Gastrocnemius medialis (tissue), 4 donors: ENCODE measurements at regions not wholly inside any gene's neighbourhood (a gene's known extent, or its start where the extent isn't known, plus 50 kb on each side); places are given as distances from the start of the nearest gene placed in this dataset.

ENCODE experiments used
- POLR2A ChIP-seq, 2 donors: fragments of 450-650 bp; IDR thresholded peaks; one replicate each; pipeline ENCODE4 v1.6.1; 2017; ENCODE audit warnings: antibody characterized with exemption in 2 of 2, mild to moderate bottlenecking in 2 of 2, moderate library complexity in 2 of 2
- TF ChIP-seq, protein P1 (sequence below), 5 experiments: fragments of 450-650 bp in 3 of 5; fragments of 200-600 bp in 2 of 5; sonication (generic) in 2 of 5; IDR thresholded peaks in 4 of 5; conservative IDR thresholded peaks in 1 of 5; 1 replicate in 4 of 5; 2 replicates in 1 of 5; pipeline ENCODE4 v1.5.1; 2016 to 2019; ENCODE audit warnings: antibody characterized with exemption in 5 of 5, mild to moderate bottlenecking in 3 of 5, moderate library complexity in 3 of 5

DNA sequence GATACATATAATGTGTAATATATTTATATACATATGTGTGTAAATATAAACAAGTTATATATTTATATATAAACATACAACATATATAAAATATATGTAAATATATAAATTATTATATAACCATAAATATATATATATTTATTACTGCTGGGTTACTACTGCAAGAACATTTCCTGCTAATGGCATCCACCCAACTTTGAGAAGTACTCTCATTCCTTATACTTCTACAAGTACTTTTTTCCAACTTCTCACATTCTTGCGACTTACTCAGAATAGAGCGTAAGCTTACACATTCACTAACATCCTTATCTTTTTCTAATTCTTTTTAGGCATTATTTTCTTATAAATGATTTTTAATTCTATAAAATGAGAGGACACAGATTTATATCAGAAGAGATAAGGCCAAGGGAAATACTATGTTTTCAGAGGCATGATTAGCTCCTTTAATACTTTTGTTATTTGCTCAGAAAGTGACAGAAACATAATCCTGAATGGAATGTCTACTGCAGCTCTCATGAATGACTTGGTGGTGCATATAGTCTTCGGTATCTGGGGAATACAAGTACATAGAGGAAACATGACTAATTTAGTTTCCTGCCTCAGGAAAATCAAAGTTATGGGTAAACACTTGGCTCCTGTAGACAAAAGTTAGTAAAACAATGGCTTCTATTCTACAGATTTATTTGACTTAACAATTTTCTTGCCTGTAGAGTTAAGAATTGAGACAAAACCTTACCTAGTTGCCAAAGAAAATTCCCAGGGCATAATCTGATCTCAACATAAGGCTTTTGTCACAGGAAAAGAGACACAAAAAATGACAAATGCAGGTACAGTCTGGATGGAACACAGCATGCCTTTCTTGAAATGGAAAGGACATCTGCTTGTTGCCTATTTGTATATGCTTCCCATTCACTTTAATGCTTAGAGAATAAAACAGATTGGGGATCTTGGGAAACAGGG is 453.9 kb downstream of the SQOR start:
- TF ChIP-seq, protein P1, sequence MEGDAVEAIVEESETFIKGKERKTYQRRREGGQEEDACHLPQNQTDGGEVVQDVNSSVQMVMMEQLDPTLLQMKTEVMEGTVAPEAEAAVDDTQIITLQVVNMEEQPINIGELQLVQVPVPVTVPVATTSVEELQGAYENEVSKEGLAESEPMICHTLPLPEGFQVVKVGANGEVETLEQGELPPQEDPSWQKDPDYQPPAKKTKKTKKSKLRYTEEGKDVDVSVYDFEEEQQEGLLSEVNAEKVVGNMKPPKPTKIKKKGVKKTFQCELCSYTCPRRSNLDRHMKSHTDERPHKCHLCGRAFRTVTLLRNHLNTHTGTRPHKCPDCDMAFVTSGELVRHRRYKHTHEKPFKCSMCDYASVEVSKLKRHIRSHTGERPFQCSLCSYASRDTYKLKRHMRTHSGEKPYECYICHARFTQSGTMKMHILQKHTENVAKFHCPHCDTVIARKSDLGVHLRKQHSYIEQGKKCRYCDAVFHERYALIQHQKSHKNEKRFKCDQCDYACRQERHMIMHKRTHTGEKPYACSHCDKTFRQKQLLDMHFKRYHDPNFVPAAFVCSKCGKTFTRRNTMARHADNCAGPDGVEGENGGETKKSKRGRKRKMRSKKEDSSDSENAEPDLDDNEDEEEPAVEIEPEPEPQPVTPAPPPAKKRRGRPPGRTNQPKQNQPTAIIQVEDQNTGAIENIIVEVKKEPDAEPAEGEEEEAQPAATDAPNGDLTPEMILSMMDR (IDR thresholded peaks at IDR 0.05 in 4 of 5, conservative IDR thresholded peaks at IDR 0.05 in 1 of 5) = no peak
- no peak for TF ChIP-seq POLR2A (IDR thresholded peaks at IDR 0.05)
